ENCODE measurements at regions not wholly inside any gene's neighbourhood (a gene's known extent, or its start where the extent isn't known, plus 50 kb on each side); places are given as distances from the start of the nearest gene placed in this dataset.

DNA sequence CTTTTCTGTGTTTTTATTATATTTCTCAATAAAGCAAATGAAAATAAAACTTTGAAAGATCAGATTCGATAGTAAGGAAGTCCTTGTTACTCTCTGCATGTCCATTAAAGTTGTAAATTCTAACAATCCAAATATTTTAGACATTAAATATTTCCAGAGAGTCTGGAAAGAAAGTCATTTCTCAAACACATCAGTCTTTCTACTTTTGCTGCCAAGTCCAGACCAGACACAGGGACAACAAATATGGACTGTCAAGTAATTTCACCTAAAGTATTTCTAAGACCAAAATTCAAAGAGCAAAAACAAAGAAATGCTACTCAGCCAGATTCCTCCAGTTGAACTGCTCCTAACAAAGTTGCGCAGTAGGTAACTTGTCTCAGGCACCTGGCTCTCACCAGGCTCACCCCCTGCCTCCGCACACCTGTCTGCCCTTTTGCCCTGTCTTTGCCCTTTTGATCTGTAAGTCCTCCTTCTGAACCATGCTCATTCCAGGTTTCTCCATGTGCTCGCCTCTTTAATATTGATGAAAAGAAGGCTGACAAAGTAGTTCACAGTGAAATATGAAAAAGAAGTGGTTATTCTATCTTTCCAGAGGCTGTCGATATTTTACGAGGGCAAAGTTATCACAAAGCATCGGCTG is 300.5 kb downstream of the C7orf25 start:
- no peak overlapping the region for H3K9ac ChIP-seq (ENCODE audit: extremely low read depth, low read length, poor library complexity, severe bottlenecking)

DNA sequence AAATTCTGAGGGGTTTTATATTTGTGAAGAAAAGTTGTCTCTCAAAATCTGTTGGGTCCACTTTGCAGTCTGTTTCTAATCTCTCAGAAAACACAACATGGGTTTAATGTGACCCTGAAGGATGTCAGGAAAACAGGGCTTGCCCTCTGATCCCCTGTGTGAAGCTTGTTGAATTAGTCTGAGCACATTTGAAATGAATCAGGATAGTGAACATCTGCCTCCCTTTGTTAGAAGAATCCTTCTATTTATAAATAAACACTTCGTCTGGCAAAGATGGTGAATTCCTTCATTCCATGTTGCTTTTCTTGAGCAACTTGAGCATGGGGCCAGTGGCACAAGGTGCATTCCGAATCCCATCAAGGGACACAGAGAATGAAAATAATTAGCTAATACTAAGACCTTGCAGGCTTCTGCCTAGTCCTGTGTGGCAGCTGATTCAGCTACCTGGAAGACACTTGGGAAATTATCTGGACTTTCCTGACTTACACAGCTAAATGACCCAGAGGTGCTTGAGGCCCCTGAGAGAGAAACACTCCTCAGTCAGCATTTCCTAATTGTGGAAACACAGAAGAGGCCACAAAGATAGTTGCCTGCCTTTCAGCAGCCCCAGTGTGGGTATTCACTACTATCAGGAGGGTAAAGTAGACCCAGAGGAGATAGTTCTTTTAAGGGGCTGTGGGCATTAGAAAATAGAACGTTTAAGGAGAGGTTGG is 305.5 kb downstream of the C7orf25 start:
- H3K9me3 ChIP-seq (ENCODE audit: control insufficient read depth, low read length) = peaks cover 4% of the 10 kb centered on the region
- Mint-ChIP-seq H3K4me3 (no peak overlapping the region), H3K4me1 (no peaks in the 10 kb centered on the region), H3K27ac (no peak overlapping the region), H3K36me3 (ENCODE audit: low read depth) (no peaks in the 10 kb centered on the region), H3K27me3 (ENCODE audit: insufficient read depth) (no peaks in the 10 kb centered on the region), H3K9me3 (peaks cover 2% of the 10 kb centered on the region)
- no peak overlapping the region for H3K4me3 ChIP-seq (ENCODE audit: low read length)
- H3K27me3 ChIP-seq (ENCODE audit: control insufficient read depth, insufficient read depth, low read length, poor library complexity, severe bottlenecking) = no peaks in the 10 kb centered on the region
- TF ChIP-seq, protein P1, sequence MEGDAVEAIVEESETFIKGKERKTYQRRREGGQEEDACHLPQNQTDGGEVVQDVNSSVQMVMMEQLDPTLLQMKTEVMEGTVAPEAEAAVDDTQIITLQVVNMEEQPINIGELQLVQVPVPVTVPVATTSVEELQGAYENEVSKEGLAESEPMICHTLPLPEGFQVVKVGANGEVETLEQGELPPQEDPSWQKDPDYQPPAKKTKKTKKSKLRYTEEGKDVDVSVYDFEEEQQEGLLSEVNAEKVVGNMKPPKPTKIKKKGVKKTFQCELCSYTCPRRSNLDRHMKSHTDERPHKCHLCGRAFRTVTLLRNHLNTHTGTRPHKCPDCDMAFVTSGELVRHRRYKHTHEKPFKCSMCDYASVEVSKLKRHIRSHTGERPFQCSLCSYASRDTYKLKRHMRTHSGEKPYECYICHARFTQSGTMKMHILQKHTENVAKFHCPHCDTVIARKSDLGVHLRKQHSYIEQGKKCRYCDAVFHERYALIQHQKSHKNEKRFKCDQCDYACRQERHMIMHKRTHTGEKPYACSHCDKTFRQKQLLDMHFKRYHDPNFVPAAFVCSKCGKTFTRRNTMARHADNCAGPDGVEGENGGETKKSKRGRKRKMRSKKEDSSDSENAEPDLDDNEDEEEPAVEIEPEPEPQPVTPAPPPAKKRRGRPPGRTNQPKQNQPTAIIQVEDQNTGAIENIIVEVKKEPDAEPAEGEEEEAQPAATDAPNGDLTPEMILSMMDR (conservative IDR thresholded peaks at IDR 0.05) = no peak
- no peak overlapping the region for H3K9ac ChIP-seq (ENCODE audit: extremely low read depth, low read length, poor library complexity, severe bottlenecking)
- WGBS, 2 experiments (ENCODE audit: insufficient coverage in 1 of 2, insufficient read length in 1 of 2) = 43 to 87% methylated on average over 2 to 3 of the region's 3 CpGs
- no peaks in the 10 kb centered on the region for H3K36me3 ChIP-seq (ENCODE audit: control insufficient read depth, insufficient read depth, low read length)
- H3K27ac ChIP-seq (ENCODE audit: low read depth, low read length) = peak overlapping the region; percentile 11
- no peak for DNase-seq
- no peaks in the 10 kb centered on the region for H3K4me1 ChIP-seq (ENCODE audit: control insufficient read depth, insufficient read depth, low read length)

More for the DNA sequence above, 300.5 kb downstream of the C7orf25 start:
- H3K36me3 ChIP-seq (ENCODE audit: control insufficient read depth, insufficient read depth, low read length) = no peaks in the 10 kb centered on the region
- H3K27ac ChIP-seq (ENCODE audit: low read depth, low read length) = no peak overlapping the region
- no peaks in the 10 kb centered on the region for H3K27me3 ChIP-seq (ENCODE audit: control insufficient read depth, insufficient read depth, low read length, poor library complexity, severe bottlenecking)
- no peak overlapping the region for H3K4me3 ChIP-seq (ENCODE audit: low read length)
- no peak for DNase-seq
- H3K9me3 Mint-ChIP-seq = peaks cover 2% of the 10 kb centered on the region
- no peaks in the 10 kb centered on the region for H3K9me3 ChIP-seq (ENCODE audit: control insufficient read depth, low read length)
- no peak overlapping the region for H3K4me3 Mint-ChIP-seq
- TF ChIP-seq, protein P1 (conservative IDR thresholded peaks at IDR 0.05) = no peak
- H3K36me3 Mint-ChIP-seq (ENCODE audit: low read depth) = no peaks in the 10 kb centered on the region
- H3K27ac Mint-ChIP-seq = no peak overlapping the region
- H3K4me1 ChIP-seq (ENCODE audit: control insufficient read depth, insufficient read depth, low read length) = peaks cover 2% of the 10 kb centered on the region
- 94 to 100% methylated on average over 4 to 7 of the region's 7 CpGs for WGBS, 2 experiments (ENCODE audit: insufficient coverage in 1 of 2, insufficient read length in 1 of 2)
- H3K27me3 Mint-ChIP-seq (ENCODE audit: insufficient read depth) = no peaks in the 10 kb centered on the region
- H3K4me1 Mint-ChIP-seq = peaks cover 3% of the 10 kb centered on the region

DNA sequence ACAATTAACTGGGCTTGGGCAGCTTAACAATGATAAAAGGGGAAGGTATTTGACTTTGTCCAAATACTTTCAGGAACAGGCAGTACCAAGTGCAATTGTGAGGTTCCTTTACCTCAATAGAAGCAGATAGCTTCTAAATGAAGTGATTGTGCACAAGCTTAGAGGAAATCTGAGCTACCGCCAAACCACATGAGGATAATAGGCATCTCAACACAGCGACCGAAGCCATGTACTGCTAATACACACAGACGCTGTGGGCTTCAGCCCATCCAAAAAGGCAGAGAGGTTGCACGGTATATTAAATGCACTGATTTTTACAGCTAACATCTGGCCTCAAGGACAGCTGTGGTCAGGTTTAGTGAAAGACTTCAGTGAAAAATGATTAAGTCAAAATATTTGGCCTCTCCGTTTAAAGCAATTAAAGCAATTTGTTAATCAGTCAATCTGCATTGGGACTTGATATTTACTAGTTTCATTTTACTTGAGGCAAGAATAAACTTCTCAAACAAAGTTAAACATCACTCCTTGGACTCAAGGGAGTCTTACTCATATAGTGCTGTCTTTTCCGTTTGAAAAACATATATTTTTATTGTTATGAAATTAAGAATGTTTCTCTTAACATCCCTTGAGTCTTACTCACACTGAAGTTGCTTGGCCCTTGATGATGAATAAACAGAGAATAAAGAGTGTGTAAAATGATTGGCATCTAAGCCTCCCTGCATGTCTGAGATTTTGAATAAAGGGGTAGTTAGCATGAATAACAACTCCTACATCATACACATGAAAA is 306.3 kb downstream of the C7orf25 start:
- no peak overlapping the region for H3K4me3 ChIP-seq (ENCODE audit: low read length)

More for the DNA sequence above, 306.3 kb downstream of the C7orf25 start:
- Mint-ChIP-seq H3K36me3 (ENCODE audit: low read depth) (no peaks in the 10 kb centered on the region), H3K27me3 (ENCODE audit: insufficient read depth) (no peaks in the 10 kb centered on the region), H3K9me3 (peaks cover 2% of the 10 kb centered on the region), H3K4me3 (no peak overlapping the region), H3K4me1 (no peaks in the 10 kb centered on the region), H3K27ac (no peak overlapping the region)
- DNase-seq = no peak
- Histone ChIP-seq H3K9ac (ENCODE audit: extremely low read depth, low read length, poor library complexity, severe bottlenecking) (no peak overlapping the region), H3K4me1 (ENCODE audit: control insufficient read depth, insufficient read depth, low read length) (no peaks in the 10 kb centered on the region), H3K27ac (ENCODE audit: low read depth, low read length) (peak overlapping the region; percentile 11), H3K9me3 (ENCODE audit: control insufficient read depth, low read length) (peaks cover 4% of the 10 kb centered on the region), H3K36me3 (ENCODE audit: control insufficient read depth, insufficient read depth, low read length) (no peaks in the 10 kb centered on the region), H3K27me3 (ENCODE audit: control insufficient read depth, insufficient read depth, low read length, poor library complexity, severe bottlenecking) (no peaks in the 10 kb centered on the region)
- TF ChIP-seq, protein P1 (conservative IDR thresholded peaks at IDR 0.05) = no peak
- 88 to 96% methylated on average over 5 to 6 of the region's 7 CpGs for WGBS, 2 experiments (ENCODE audit: insufficient coverage in 1 of 2, insufficient read length in 1 of 2)

Measured in endodermal cell (in vitro differentiated cells).